ENCODE measurements at regions not wholly inside any gene's neighbourhood (a gene's known extent, or its start where the extent isn't known, plus 50 kb on each side); places are given as distances from the start of the nearest gene placed in this dataset.
A peak's percentile ranks its signal among the peaks of the same experiment; 100 is the strongest.

GRCh38 chr4:30461218-30461617 is 259.0 kb upstream of the PCDH7 start:
- H2BK15ac ChIP-seq (ENCODE audit: low read length), result no peak overlapping the region
- no peak overlapping the region for H3K56ac ChIP-seq (replicated peaks; ENCODE audit: insufficient read length, low read depth, low read length)
- H3K18ac ChIP-seq (ENCODE audit: extremely low read depth, low read length), result no peak overlapping the region
- no peak overlapping the region for H2BK120ac ChIP-seq (replicated peaks; ENCODE audit: low read depth, low read length)
- no peak overlapping the region for H2BK5ac ChIP-seq (ENCODE audit: low read depth, low read length)
- no peak overlapping the region for H3K9ac ChIP-seq (replicated peaks in 1 of 4; ENCODE audit: extremely low read depth in 1 of 4, low read depth in 3 of 4, low read length in 3 of 4)
- no peak overlapping the region for H4K91ac ChIP-seq (replicated peaks; ENCODE audit: insufficient read length, low read length)
- no peaks in the 10 kb centered on the region for H3K79me1 ChIP-seq (ENCODE audit: low read depth, low read length)
- H3K4me1 ChIP-seq (replicated peaks in 1 of 4; ENCODE audit: control insufficient read depth in 3 of 4, insufficient read depth in 4 of 4, low read length in 3 of 4), result peaks cover 2 to 6% (median 4%) of the 10 kb centered on the region in 4 experiments; a peak in 3 of 7 replicates
- no peak overlapping the region for H4K8ac ChIP-seq (ENCODE audit: extremely low read depth, insufficient read depth, low read length)
- ChIA-PET CTCF (ENCODE audit: partially characterized antibody) (interaction anchor here (0.6 to 1.5 kb wide), 2 partner anchors 18 to 808 kb away, joined by 4 read pairs; no protein-coding TSS in a partner anchor), POLR2A (ENCODE audit: partially characterized antibody) (interaction anchor here (0.6 kb wide), 1 partner anchor 94 kb away, joined by 3 read pairs; no protein-coding TSS in a partner anchor)
- no peak overlapping the region for H2BK12ac ChIP-seq (ENCODE audit: low read depth, low read length)
- DNase-seq (ENCODE audit: low read depth in 1 of 2, low spot score in 2 of 2) (peak in 1 of 2 experiments; percentile 13), FAIRE-seq (peak; percentile 7)
- no peak overlapping the region for H3K14ac ChIP-seq (ENCODE audit: insufficient read length)
- no peaks in the 10 kb centered on the region for H3K36me3 ChIP-seq (ENCODE audit: control insufficient read depth in 2 of 4, insufficient read depth in 4 of 4, low read length in 3 of 4)
- H3K27me3 ChIP-seq (replicated peaks in 1 of 4; ENCODE audit: control insufficient read depth in 3 of 4, extremely low read depth in 1 of 4, insufficient read depth in 3 of 4, low read length in 3 of 4), result no peaks in the 10 kb centered on the region
- no peaks in the 10 kb centered on the region for H3K9me3 ChIP-seq (ENCODE audit: insufficient read depth in 2 of 2, low read depth in 1 of 2, low read length in 1 of 2)
- H3K79me2 ChIP-seq (ENCODE audit: control insufficient read depth in 1 of 2, insufficient read depth in 2 of 2, low read length in 2 of 2), result no peaks in the 10 kb centered on the region
- H4K5ac ChIP-seq (ENCODE audit: insufficient read length, low read depth, low read length), result no peak overlapping the region
- no peak overlapping the region for H3K4me3 ChIP-seq (ENCODE audit: extremely low read depth in 1 of 4, insufficient read depth in 2 of 4, low read depth in 3 of 4, low read length in 4 of 4)
- no peak overlapping the region for H2BK20ac ChIP-seq (ENCODE audit: low read length)
- H3K23me2 ChIP-seq (ENCODE audit: low read depth, low read length), result no peaks in the 10 kb centered on the region
- H3K4me2 ChIP-seq (ENCODE audit: insufficient read depth in 1 of 2, low read depth in 2 of 2, low read length in 2 of 2), result no peak overlapping the region
- H4K20me1 ChIP-seq (replicated peaks in 1 of 2; ENCODE audit: control insufficient read depth in 1 of 2, insufficient read depth in 2 of 2, low read length in 2 of 2), result no peaks in the 10 kb centered on the region
- 75% methylated on average over 5 of the region's 5 CpGs; no CpG with 5 or more reads in 1 of the 2 experiments for WGBS, 2 experiments (ENCODE audit: extremely low coverage in 1 of 2, insufficient coverage in 1 of 2, insufficient read length in 1 of 2, insufficient replicate concordance in 2 of 2, low coverage in 1 of 2, low lambda C conversion rate in 2 of 2, missing lambda C conversion rate in 1 of 2)
- no peak overlapping the region for H3K4ac ChIP-seq (replicated peaks; ENCODE audit: insufficient read length, low read depth, low read length)
- no peak overlapping the region for H2AFZ ChIP-seq (ENCODE audit: low read length)
- H3K23ac ChIP-seq (ENCODE audit: insufficient read length), result no peak overlapping the region
- H2AK5ac ChIP-seq (ENCODE audit: low read depth, low read length), result no peak overlapping the region
- H3K27ac ChIP-seq (ENCODE audit: low read depth, low read length), result no peak overlapping the region
- TF ChIP-seq GTF2F1 (IDR thresholded peaks at IDR 0.05; ENCODE audit: borderline replicate concordance, low read depth, low read length) (no peak), NANOG (IDR thresholded peaks at IDR 0.05; ENCODE audit: insufficient read depth, low read depth, low read length, poor library complexity, severe bottlenecking) (no peak), EP300 (IDR thresholded peaks at IDR 0.05; ENCODE audit: borderline replicate concordance in 1 of 2, low read depth in 2 of 2, low read length in 2 of 2) (peak in 1 of 2 experiments; percentile 19; a peak in 1 of 3 replicates), YY1 (IDR thresholded peaks at IDR 0.05; ENCODE audit: low read depth, low read length) (no peak), RBBP5 (IDR thresholded peaks at IDR 0.05; ENCODE audit: borderline replicate concordance, low read depth, low read length) (no peak), JUN (IDR thresholded peaks at IDR 0.05; ENCODE audit: low read depth, low read length) (no peak), PHF8 (conservative IDR thresholded peaks at IDR 0.05; ENCODE audit: low read depth, low read length) (no peak), CHD1 (IDR thresholded peaks at IDR 0.05; ENCODE audit: low read depth, low read length) (no peak), CHD2 (IDR thresholded peaks at IDR 0.05; ENCODE audit: low read length) (no peak), SUZ12 (IDR thresholded peaks at IDR 0.05; ENCODE audit: low read length) (no peak), SIRT6 (IDR thresholded peaks at IDR 0.05; ENCODE audit: low read length) (no peak), POLR2A (IDR thresholded peaks at IDR 0.05; ENCODE audit: control extremely low read depth in 1 of 2, low read depth in 2 of 2, low read length in 2 of 2) (no peak), KDM1A (IDR thresholded peaks at IDR 0.05; ENCODE audit: borderline replicate concordance, low read length) (no peak), TAF1 (IDR thresholded peaks at IDR 0.05; ENCODE audit: low read depth, low read length) (no peak), JUND (IDR thresholded peaks at IDR 0.05; ENCODE audit: low read length) (no peak)
